DOHH2 (cell line): ENCODE measurements at regions not wholly inside any gene's neighbourhood (a gene's known extent, or its start where the extent isn't known, plus 50 kb on each side); places are given as distances from the start of the nearest gene placed in this dataset.

ENCODE experiments used
- H3F3A ChIP-seq: fragments of 200-600 bp; sonication (generic), shearing (Covaris generic); 2 replicates; pipeline ENCODE4 v1.6.0; 2016; ENCODE audit warnings: antibody characterized with exemption, mild to moderate bottlenecking; ENCODE audit not compliant: control insufficient read depth, insufficient read depth
- H3K27ac ChIP-seq: fragments of 200-600 bp; sonication (generic); 2 replicates; pipeline ENCODE4 v1.5.1; 2014; ENCODE audit warnings: low read depth, mild to moderate bottlenecking, low read length, moderate library complexity
- H3K27me3 ChIP-seq: fragments of 200-600 bp; sonication (generic); 2 replicates; pipeline ENCODE4 v1.6.1; 2014; ENCODE audit warnings: mild to moderate bottlenecking, low read length, mixed read lengths; ENCODE audit not compliant: control insufficient read depth
- H3K36me3 ChIP-seq: fragments of 200-600 bp; sonication (generic); 2 replicates; pipeline ENCODE4 v1.6.1; 2014; ENCODE audit warnings: mild to moderate bottlenecking, low read length, moderate library complexity, mixed read lengths; ENCODE audit not compliant: control insufficient read depth
- H3K4me1 ChIP-seq: fragments of 200-600 bp; sonication (generic); 2 replicates; pipeline ENCODE4 v1.6.1; 2014; ENCODE audit warnings: mild to moderate bottlenecking, low read length, mixed read lengths; ENCODE audit not compliant: control insufficient read depth
- H3K4me2 ChIP-seq: fragments of 200-600 bp; sonication (generic); 2 replicates; pipeline ENCODE4 v1.6.0; 2014; ENCODE audit warnings: mild to moderate bottlenecking, low read length, moderate library complexity
- H3K4me3 ChIP-seq: fragments of 200-600 bp; sonication (generic); 2 replicates; pipeline ENCODE4 v1.5.1; 2014; ENCODE audit warnings: mild to moderate bottlenecking, low read length, mixed read lengths
- H3K79me2 ChIP-seq: fragments of 200-600 bp; sonication (generic); 2 replicates; pipeline ENCODE4 v1.6.1; 2014; ENCODE audit warnings: mild to moderate bottlenecking, low read length, mixed read lengths; ENCODE audit not compliant: control insufficient read depth
- H3K9me2 ChIP-seq: fragments of 200-600 bp; sonication (generic); replicated peaks from 2 replicates; pipeline ENCODE4 v1.6.1; 2014; ENCODE audit warnings: mild to moderate bottlenecking, low read length, mixed read lengths; ENCODE audit not compliant: control insufficient read depth
- H3K9me3 ChIP-seq: fragments of 200-600 bp; sonication (generic); 2 replicates; pipeline ENCODE4 v1.6.1; 2014; ENCODE audit warnings: antibody characterized with exemption, low read length, mixed read lengths; ENCODE audit not compliant: control insufficient read depth, insufficient read depth
- H4K20me1 ChIP-seq: fragments of 200-600 bp; sonication (generic); 2 replicates; pipeline ENCODE4 v1.6.0; 2014; ENCODE audit warnings: low read depth, mild to moderate bottlenecking, antibody characterized with exemption, low read length, moderate library complexity; ENCODE audit not compliant: control insufficient read depth, insufficient read depth
- EZH2phosphoT487 ChIP-seq: fragments of 200-600 bp; sonication (generic); IDR thresholded peaks from 2 replicates; pipeline ENCODE4 v1.6.1; 2017; ENCODE audit warnings: borderline replicate concordance, mild to moderate bottlenecking, antibody characterized with exemption, low read length, moderate library complexity, mixed read lengths
- TF ChIP-seq, protein P1 (sequence below): fragments of 200-600 bp; sonication (generic); IDR thresholded peaks from one replicate; pipeline ENCODE4 v1.5.1; 2014; ENCODE audit warnings: antibody characterized with exemption, mild to moderate bottlenecking, low read depth, low read length; ENCODE audit not compliant: poor library complexity, severe bottlenecking

DNA sequence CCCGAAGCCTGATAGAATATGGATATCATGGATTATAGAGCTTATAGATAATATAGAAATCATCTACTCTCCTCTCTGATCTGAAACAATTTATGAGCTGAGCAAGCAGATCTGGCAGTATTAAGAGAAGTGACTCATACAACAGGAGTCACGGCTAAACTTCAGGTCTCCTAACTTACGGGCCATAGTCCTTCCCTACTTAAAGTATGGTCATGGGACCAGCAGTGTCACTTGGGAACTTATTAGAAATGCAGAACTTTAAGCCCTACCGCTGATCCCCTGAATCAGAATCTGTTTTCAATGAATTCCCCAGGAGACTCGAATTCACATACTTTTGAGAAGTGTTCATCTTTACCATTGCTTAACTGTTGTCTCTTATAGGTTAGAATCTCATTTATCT lies 195.7 kb upstream of the FANCL start:
- no peak overlapping the region for H3K4me2 ChIP-seq
- H3F3A ChIP-seq = no peaks in the 10 kb centered on the region
- no peaks in the 10 kb centered on the region for H3K79me2 ChIP-seq
- H3K27ac ChIP-seq = no peak overlapping the region
- H3K4me1 ChIP-seq = no peaks in the 10 kb centered on the region
- H3K4me3 ChIP-seq = no peak overlapping the region
- no peak for TF ChIP-seq EZH2phosphoT487
- TF ChIP-seq, protein P1, sequence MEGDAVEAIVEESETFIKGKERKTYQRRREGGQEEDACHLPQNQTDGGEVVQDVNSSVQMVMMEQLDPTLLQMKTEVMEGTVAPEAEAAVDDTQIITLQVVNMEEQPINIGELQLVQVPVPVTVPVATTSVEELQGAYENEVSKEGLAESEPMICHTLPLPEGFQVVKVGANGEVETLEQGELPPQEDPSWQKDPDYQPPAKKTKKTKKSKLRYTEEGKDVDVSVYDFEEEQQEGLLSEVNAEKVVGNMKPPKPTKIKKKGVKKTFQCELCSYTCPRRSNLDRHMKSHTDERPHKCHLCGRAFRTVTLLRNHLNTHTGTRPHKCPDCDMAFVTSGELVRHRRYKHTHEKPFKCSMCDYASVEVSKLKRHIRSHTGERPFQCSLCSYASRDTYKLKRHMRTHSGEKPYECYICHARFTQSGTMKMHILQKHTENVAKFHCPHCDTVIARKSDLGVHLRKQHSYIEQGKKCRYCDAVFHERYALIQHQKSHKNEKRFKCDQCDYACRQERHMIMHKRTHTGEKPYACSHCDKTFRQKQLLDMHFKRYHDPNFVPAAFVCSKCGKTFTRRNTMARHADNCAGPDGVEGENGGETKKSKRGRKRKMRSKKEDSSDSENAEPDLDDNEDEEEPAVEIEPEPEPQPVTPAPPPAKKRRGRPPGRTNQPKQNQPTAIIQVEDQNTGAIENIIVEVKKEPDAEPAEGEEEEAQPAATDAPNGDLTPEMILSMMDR = no peak
- no peaks in the 10 kb centered on the region for H3K36me3 ChIP-seq
- no peaks in the 10 kb centered on the region for H3K9me2 ChIP-seq
- no peaks in the 10 kb centered on the region for H3K9me3 ChIP-seq
- no peaks in the 10 kb centered on the region for H4K20me1 ChIP-seq
- peaks cover 3% of the 10 kb centered on the region; the same call in 1 of the 2 replicates for H3K27me3 ChIP-seq

DNA sequence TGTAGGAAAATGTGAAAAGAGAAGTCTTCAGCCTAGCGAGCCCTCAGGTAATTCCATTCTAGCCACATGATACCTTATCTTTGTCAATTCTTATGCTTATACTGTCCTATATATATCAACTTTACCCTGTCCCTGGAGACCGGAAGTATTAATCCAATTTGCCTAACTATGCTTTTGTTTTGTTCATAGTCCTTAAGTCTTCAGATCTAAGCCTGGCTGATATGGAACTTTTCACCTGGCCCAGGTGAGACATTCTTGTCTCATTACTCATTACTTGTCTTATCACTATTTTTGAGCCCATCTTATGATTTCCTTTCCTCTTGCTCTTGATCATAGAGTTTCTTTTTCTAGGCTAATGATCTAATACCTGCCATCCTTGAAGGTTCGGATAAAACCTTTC lies 194.1 kb upstream of the FANCL start:
- Histone ChIP-seq H3F3A (no peaks in the 10 kb centered on the region), H3K4me3 (no peak overlapping the region), H3K4me2 (no peak overlapping the region), H3K27ac (no peak overlapping the region), H3K9me3 (no peaks in the 10 kb centered on the region), H4K20me1 (no peaks in the 10 kb centered on the region), H3K4me1 (no peaks in the 10 kb centered on the region), H3K27me3 (peaks cover 3% of the 10 kb centered on the region; the same call in 1 of the 2 replicates), H3K9me2 (no peaks in the 10 kb centered on the region), H3K79me2 (no peaks in the 10 kb centered on the region), H3K36me3 (no peaks in the 10 kb centered on the region)
- TF ChIP-seq, protein P1 = no peak
- no peak for TF ChIP-seq EZH2phosphoT487

DNA sequence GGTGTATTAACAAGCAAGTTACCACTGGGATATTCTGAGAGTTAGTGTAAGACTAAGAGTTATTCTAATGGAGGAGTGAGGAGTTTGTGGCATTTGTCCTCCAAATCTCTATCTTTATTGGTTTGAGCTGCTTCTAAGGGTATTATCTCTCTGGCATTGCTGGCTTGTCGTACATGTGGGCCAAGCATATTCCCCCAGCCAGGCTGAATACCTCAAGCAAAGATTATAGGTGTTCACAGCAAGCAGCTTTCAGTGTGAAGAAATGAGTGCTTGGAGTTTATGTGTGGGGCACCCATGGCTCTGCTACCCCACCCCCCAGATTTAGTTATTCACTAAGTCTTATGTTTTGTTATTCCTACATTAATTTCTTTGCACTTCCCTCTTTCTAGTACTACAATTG lies 193.6 kb upstream of the FANCL start:
- no peak overlapping the region for H3K4me2 ChIP-seq
- no peak overlapping the region for H3K4me3 ChIP-seq
- H3K4me1 ChIP-seq = no peaks in the 10 kb centered on the region
- H3K9me3 ChIP-seq = no peaks in the 10 kb centered on the region
- TF ChIP-seq EZH2phosphoT487 = no peak
- TF ChIP-seq, protein P1 = no peak
- peaks cover 5% of the 10 kb centered on the region for H3K27me3 ChIP-seq
- H4K20me1 ChIP-seq = no peaks in the 10 kb centered on the region
- no peaks in the 10 kb centered on the region for H3K79me2 ChIP-seq
- no peaks in the 10 kb centered on the region for H3F3A ChIP-seq
- H3K9me2 ChIP-seq = no peaks in the 10 kb centered on the region
- no peak overlapping the region for H3K27ac ChIP-seq
- no peaks in the 10 kb centered on the region for H3K36me3 ChIP-seq
